ENCODE measurements at regions not wholly inside any gene's neighbourhood (a gene's known extent, or its start where the extent isn't known, plus 50 kb on each side); places are given as distances from the start of the nearest gene placed in this dataset.

DNA sequence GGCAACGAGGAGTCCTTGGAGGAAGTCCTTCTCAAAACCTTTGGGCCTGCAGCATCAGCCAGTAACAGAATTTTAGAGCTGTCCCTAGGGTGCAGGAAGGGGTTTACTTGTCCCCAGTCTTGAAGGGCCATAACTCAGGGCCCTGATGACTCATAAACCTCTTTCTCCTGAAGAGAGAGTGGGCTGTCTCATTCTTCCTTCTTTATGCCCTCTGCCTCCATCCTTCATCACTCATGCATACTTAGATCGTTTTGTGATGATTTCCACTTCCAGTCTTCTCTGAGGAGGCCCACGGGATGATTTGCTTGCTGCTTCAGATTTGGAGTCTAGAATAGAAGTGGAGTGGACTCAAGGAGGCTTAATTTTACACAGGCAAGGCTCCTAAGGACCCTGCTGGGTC lies 60.2 kb downstream of the NDUFS5 start:
- Histone ChIP-seq H2AFZ (ENCODE audit: low read depth, low read length) (no peak overlapping the region), H3K4me1 (ENCODE audit: control insufficient read depth, extremely low read depth, insufficient read depth, low read length) (no peaks in the 10 kb centered on the region), H3K27me3 (ENCODE audit: control insufficient read depth in 2 of 2, insufficient read depth in 2 of 2, low read length in 2 of 2) (peaks cover 10 to 13% of the 10 kb centered on the region in 2 experiments), H3K36me3 (ENCODE audit: control insufficient read depth in 2 of 2, extremely low read depth in 1 of 2, insufficient read depth in 2 of 2, low read length in 2 of 2) (no peaks in the 10 kb centered on the region), H3K4me3 (replicated peaks in 1 of 3; ENCODE audit: insufficient read depth in 1 of 3, low read depth in 1 of 3, low read length in 3 of 3) (no peak overlapping the region), H3K9me1 (replicated peaks; ENCODE audit: control insufficient read depth, extremely low read depth, insufficient read depth, low read length) (no peaks in the 10 kb centered on the region), H3K79me2 (ENCODE audit: control insufficient read depth, insufficient read depth, low read length) (no peaks in the 10 kb centered on the region), H3K9ac (replicated peaks; ENCODE audit: extremely low read depth, insufficient read depth, low read length) (no peak overlapping the region), H4K20me1 (replicated peaks; ENCODE audit: control insufficient read depth, extremely low read depth, insufficient read depth, low read length) (no peaks in the 10 kb centered on the region), H3K27ac (ENCODE audit: insufficient read depth, low read depth, low read length) (no peak overlapping the region), H3K9me3 (replicated peaks; ENCODE audit: control insufficient read depth, insufficient read depth, low read length) (no peaks in the 10 kb centered on the region), H3K4me2 (ENCODE audit: insufficient read depth, low read length) (no peak overlapping the region)
- CTCF ChIA-PET, result no interaction called here
- TF ChIP-seq, protein P1, sequence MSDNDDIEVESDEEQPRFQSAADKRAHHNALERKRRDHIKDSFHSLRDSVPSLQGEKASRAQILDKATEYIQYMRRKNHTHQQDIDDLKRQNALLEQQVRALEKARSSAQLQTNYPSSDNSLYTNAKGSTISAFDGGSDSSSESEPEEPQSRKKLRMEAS (IDR thresholded peaks at IDR 0.05; ENCODE audit: insufficient read depth, insufficient read length), result no peak
- TF ChIP-seq POLR2A (IDR thresholded peaks at IDR 0.05; ENCODE audit: low read depth, low read length) (no peak), POLR2AphosphoS5 (IDR thresholded peaks at IDR 0.05; ENCODE audit: insufficient read depth, low read depth, low read length) (no peak), FOS (IDR thresholded peaks at IDR 0.05; ENCODE audit: borderline replicate concordance, insufficient read depth, low read length) (no peak), JUN (IDR thresholded peaks at IDR 0.05; ENCODE audit: borderline replicate concordance, insufficient read depth, insufficient read length, low read depth) (no peak), MYC (IDR thresholded peaks at IDR 0.05; ENCODE audit: low read depth, low read length) (no peak), GATA2 (IDR thresholded peaks at IDR 0.05; ENCODE audit: insufficient read depth, insufficient read length, low read depth, low read length) (no peak), EZH2 (IDR thresholded peaks at IDR 0.05; ENCODE audit: borderline replicate concordance, low read depth, low read length, severe bottlenecking) (no peak)
- TF ChIP-seq, protein P2, sequence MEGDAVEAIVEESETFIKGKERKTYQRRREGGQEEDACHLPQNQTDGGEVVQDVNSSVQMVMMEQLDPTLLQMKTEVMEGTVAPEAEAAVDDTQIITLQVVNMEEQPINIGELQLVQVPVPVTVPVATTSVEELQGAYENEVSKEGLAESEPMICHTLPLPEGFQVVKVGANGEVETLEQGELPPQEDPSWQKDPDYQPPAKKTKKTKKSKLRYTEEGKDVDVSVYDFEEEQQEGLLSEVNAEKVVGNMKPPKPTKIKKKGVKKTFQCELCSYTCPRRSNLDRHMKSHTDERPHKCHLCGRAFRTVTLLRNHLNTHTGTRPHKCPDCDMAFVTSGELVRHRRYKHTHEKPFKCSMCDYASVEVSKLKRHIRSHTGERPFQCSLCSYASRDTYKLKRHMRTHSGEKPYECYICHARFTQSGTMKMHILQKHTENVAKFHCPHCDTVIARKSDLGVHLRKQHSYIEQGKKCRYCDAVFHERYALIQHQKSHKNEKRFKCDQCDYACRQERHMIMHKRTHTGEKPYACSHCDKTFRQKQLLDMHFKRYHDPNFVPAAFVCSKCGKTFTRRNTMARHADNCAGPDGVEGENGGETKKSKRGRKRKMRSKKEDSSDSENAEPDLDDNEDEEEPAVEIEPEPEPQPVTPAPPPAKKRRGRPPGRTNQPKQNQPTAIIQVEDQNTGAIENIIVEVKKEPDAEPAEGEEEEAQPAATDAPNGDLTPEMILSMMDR (IDR thresholded peaks at IDR 0.05; ENCODE audit: extremely low read depth in 1 of 2, insufficient read depth in 1 of 2, low read depth in 1 of 2, low read length in 2 of 2), result no peak
- dilution Hi-C loops (cut with MboI; ENCODE audit: extremely low pct_ligation_motif_present, low sequenced_read_pairs), result no loop called here
- POLR2A ChIA-PET, result no interaction called here
- intact Hi-C loops (cut with micrococcal nuclease), result no loop called here
- no peak for FAIRE-seq
- BruUV-seq (replicated peaks), result no TSS peak
- DNase-seq (ENCODE audit: low read depth, low spot score), result no peak

Measured in endothelial cell of umbilical vein (primary cell).